Limb (tissue), 2 donors: ENCODE measurements at regions not wholly inside any gene's neighbourhood (a gene's known extent, or its start where the extent isn't known, plus 50 kb on each side); places are given as distances from the start of the nearest gene placed in this dataset.

ENCODE experiments used
- DNase-seq, 2 donors: peaks; one replicate each; pipeline ENCODE4 v3.0.0-alpha.2; 2016; ENCODE audit errors: extremely low spot score in 2 of 2

- DNase-seq: no peak
Observed at GRCh38 chr2:145137211-145137610, 617.3 kb upstream of the ZEB2 start.

DNA sequence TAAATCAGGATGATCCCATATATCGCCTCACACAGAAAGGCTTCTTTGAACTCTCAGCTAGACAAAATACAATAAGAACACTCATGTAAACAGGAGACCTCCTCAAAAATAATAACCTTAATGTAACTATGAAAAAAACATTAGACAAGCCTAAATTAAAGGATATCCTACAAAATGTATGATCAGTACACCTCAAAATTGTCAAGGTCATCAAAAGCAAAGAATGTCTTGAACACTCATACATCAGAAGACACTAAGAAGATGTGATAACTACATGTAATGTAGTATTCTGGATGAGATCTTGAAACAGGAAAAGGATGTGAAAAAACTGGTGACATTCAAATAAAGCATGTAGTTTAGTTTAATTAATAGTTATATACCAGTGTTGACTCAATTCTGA, 616.8 kb upstream of the ZEB2 start:
- no peak for DNase-seq

GRCh38 chr2:145126146-145126545, 606.2 kb upstream of the ZEB2 start:
- DNase-seq: no peak

DNA sequence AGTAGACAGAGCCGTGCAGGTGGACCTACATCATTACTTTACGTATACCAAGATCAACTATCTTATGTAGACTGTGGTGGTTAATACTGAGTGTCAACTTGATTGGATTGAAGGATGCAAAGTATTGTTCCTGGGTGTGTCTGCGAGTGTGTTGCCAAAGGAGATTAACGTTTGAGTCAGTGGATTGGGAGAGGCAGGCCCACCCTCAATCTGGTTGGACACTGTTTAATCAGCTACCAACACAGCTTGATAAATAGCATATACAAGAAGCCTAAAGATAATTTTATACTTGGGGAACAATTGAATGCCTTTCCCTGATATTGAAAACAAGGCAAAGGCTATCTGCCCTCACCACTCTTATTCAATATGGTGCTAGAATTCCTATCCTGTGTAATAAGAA, 604.2 kb upstream of the ZEB2 start:
- no peak for DNase-seq

DNA sequence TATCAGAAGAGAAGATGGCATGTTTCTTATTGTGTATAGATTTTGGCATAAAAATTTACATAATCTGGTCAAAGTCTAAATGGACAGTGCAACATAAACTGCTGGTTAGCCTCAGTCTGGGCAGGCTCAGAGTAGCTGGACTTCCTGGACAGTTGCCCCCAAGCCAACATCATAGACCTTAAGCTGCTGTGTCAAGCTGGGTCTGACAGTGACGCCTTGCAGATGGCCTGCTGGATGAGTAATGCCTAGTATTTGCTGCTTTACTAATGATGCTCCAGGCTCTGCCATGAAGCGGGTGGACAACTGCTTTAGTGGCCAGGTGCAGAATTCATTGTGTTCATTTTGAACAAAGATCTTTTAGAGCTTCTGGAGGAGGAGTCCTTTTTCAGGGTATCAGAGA, 603.7 kb upstream of the ZEB2 start:
- DNase-seq: no peak

DNA sequence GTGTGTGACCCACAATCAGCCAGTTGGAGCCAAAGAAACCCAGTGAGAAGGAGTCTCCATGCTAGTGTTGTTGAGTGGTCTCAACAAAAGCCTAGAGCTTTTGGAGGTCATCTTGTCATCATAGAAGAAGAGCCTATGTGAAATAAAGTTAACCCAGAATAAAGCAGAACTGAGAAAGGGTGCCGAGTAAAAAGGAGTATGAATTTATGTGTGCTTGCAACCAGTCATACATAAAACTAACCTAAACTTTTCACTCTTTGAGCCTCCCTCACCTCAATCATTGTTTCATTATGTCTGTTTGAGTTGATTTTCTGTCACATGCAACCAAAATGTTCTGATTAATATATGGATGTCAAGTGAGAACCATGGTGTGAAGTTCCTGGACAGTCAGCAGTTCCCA, 599.3 kb upstream of the ZEB2 start:
- DNase-seq: no peak

DNA sequence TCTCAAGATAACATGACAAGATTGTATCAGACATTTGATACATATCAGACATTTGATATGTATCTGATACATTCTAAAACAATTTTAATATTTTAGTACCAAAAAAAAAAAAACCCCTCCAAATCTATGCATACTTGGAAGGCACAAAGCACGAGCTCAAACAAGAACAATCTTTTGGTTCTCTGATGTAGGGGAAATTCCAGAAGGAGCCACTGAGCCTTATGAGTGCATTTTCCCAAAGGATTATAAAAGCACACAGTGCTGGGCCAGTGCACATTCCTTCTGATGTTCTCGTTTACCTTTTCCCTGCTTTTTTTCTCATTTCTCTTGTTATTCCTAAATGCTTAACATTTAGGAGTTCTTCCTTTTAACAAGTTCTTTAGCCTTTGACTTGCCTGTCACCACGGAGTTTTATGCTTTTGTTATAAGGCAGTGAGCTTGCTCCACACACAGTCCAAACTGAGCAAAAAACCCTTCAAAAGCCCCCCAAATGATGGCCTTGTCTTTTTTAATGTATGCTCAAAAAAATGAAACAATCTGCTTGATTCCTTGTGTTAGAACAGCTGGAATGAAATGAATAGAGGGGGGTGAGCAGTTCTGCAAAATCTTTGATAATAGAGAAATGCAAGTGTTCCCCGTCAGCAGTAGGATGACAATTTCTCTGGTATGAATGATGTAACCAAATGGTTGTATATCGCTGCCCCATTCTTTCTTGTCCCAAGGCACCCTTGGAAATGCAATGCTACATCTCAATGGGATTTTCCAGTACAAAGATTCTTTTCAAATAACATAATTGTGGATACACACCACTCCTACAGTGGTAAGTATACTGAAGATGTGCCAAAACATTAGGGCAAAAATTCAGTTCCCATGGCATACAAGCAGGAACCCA, 597.2 kb upstream of the ZEB2 start:
- DNase-seq: peak in 1 of 2 donors; percentile 52

DNA sequence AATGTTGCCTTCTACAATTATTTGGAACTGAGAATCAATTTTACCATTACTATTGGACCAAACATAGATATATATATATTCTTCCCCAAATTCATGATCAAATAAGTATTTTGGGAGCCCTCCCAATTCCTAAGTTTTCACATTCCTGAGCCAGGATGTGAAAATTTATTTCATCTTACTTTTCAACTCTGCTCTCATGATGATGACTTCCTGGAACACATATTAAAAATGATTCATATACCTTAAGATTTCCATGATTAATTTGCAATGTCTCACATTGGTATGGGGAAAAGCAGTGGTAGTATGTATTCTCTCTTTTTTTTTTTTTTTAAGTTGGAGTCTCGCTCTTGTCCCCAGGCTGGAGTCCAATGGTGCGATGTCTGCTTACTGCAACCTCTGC, 596.1 kb upstream of the ZEB2 start:
- no peak for DNase-seq

DNA sequence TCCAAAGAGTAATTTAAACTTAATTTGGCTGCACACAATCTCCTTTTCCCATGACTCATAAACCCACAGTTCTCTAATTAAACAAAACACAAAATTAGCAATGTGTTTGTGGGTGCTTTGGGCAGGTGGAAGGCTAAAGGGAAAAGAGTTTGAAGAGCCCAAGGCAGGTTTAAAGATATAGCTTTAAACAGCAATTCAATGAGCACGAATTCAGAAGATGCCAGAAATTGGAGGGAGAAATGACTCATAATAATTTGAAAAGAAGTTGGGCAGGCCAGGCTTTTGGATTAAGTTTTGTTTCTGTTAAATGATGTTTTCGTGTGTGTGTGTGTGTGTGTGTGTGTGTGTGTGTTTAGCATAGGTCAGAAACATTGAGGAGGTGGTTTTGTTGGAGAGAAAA, 594.8 kb upstream of the ZEB2 start:
- DNase-seq: no peak

GRCh38 chr2:145112467-145112866, 592.5 kb upstream of the ZEB2 start:
- DNase-seq: no peak

DNA sequence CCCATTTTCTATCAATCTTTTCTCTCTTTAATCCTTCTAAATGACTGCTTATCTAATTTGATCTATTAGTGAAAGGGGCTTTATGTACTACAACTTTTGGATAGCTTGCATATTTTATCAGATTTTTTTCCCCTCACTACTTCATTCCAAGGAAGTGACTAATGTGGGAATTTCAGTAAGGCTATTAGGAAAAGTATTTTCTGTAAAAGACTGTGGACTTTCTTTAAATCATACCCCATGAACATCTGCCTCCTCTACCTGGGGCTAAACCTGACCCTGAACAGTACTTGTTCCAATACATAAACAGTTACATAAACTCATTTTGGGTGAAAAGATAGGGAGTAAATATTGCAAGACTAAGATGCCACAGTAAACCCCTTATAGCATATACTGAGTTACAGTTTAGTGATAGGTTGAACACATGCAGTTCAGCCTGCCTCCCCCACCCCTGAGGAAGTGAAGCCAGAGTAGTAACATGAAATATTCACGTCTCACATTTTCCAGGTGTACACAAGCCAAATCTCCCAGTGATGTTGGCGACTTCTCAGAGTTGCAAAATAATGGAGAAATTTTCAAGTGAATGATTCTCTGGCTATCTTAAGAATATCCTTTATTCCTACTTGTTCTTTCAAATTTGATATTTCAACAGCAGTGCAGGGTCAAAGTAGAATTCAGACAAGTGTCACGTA, 590.9 kb upstream of the ZEB2 start:
- DNase-seq: no peak

GRCh38 chr2:145108959-145109710, 589.2 kb upstream of the ZEB2 start:
- DNase-seq: no peak

GRCh38 chr2:145108361-145108778, 588.5 kb upstream of the ZEB2 start:
- DNase-seq: no peak

DNA sequence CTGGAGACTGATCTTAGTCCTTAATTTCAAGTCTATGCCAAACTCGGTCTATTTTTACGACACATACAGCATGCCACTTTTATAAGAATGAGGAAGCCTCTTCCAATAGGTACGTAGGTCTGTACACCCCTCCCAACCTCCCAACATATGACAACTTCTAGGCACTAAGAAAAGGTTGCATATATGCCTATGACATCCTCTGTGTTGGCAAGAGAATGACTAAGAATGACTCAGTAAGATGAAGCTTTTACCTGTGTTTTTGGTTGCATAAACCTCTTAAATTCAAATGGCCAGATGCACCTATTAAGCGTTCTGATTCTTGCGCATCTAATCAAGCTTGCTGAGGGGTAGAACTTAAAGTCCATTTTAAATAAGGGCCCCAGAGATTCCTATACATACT, 586.4 kb upstream of the ZEB2 start:
- no peak for DNase-seq

DNA sequence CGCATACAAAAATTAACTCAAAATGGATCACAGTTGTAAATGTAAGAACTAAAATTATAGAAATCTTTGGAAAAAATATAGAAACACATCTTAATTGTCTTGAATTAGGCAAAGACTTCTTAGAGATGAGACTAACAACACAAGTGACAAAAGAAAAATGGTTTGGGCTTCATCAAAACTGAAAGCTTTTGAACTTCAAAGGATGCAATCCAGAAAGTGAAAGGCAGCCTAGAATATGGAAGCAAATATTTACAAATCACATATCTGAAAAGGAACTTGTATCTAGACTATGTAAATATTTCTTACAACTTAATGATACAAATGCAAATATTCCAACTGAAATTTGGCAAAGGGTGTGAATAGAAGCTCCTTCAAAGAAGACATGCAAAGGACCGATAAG, 582.8 kb upstream of the ZEB2 start:
- DNase-seq: no peak

DNA sequence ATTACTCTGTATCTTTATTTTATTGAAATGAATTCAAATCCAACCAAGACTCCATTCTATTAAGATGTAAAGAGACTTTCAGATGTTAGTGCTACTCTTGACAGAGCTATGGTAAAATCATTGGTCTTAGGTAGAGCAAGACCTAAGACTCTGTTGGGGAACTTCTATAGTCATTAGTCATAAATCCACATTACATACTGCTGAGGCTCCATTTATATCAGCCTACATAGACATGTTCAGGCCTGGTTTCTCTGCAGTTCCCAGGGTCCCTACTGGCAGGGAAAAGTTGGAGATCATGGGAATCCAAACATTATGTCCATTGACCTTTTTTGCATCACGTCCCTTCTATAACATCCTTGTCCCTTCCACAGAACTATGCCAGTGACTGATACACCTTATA, 580.4 kb upstream of the ZEB2 start:
- DNase-seq: no peak

- no peak for DNase-seq
Observed at GRCh38 chr2:145096582-145096981, 576.7 kb upstream of the ZEB2 start.

- no peak for DNase-seq
Observed at GRCh38 chr2:145095641-145096435, 575.9 kb upstream of the ZEB2 start.

GRCh38 chr2:145094370-145094769, 574.5 kb upstream of the ZEB2 start:
- no peak for DNase-seq

DNA sequence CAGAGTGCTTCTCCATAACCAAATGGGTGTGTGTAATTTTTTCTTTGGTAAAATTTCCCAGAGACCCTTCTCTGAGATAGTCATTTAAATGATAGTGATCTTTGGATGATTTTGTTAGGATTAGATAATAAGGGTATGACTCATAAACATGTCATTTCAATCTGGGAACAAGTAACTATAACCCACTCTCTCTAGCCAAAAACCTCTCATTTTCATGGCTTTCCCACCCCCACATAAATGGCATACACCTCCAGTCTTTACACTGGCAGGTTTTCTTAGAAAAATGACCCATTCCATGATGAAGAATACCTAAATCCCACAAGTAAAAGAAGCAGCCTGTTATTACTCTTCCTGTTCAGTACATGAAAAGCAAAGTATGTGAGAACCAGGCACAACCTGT, 572.0 kb upstream of the ZEB2 start:
- DNase-seq: no peak
